Left cardiac atrium (tissue), 4 donors: ENCODE measurements at regions not wholly inside any gene's neighbourhood (a gene's known extent, or its start where the extent isn't known, plus 50 kb on each side); places are given as distances from the start of the nearest gene placed in this dataset.

Source experiments
- ATAC-seq, 2 donors: fragments of 200-7000 bp; cut with Tn5 transposase; one replicate each; pipeline ENCODE4 v1.9.1; 2020; ENCODE audit warnings: mild to moderate bottlenecking in 2 of 2, moderate library complexity in 2 of 2
- DNase-seq: peaks from one replicate; pipeline ENCODE4 v3.0.0-alpha.2; 2020
- intact Hi-C, 2 donors: fragments of 100-400 bp; cut with DNase I; formaldehyde crosslinking; loops; one replicate each; pipeline versions ENCODE4 v1.14.1 to v1.15.1; 2022 to 2023
- donor health status: DM: no; HTN: yes; CAD: no.
- donor health status: DM: no; HTN: yes; CAD: no; lungs with severe emphysema.
- donor health status: DM: yes; HTN: yes; CAD: no.
- donor health status: Dilated cardiomyopathy.

GRCh38 chr3:115415246-115415996, 207.9 kb upstream of the GAP43 start:
- intact Hi-C loops, result no loop called here
- DNase-seq (no peak), ATAC-seq (no peak)

GRCh38 chr3:115418583-115418982, 204.7 kb upstream of the GAP43 start:
- ATAC-seq, result no peak
- intact Hi-C loops, result no loop called here

GRCh38 chr3:115420086-115420485, 203.2 kb upstream of the GAP43 start:
- no peak for DNase-seq
- no peak for ATAC-seq
- intact Hi-C loops, result no loop called here

More at GRCh38 chr3:115418583-115418982, 204.7 kb upstream of the GAP43 start:
- DNase-seq, result no peak

- ATAC-seq (no peak), DNase-seq (no peak)
- intact Hi-C loops, result no loop called here
Measured at GRCh38 chr3:115423170-115423569, 200.1 kb upstream of the GAP43 start.

GRCh38 chr3:115428841-115429240, 194.5 kb upstream of the GAP43 start:
- intact Hi-C loops, result no loop called here
- ATAC-seq (peak in 1 of 2 donors; percentile 47), DNase-seq (no peak)

GRCh38 chr3:115436767-115437301, 186.5 kb upstream of the GAP43 start:
- DNase-seq (no peak), ATAC-seq (peak in 1 of 2 donors; percentile 84)
- intact Hi-C loops, result loop anchor here in 1 of 2 donors (10.0 kb wide), 1 partner anchor 212 kb away; no protein-coding TSS in a partner anchor

- no peak for DNase-seq
- ATAC-seq, result no peak
- intact Hi-C loops, result loop anchor here in 1 of 2 donors (10.0 kb wide), 1 partner anchor 214 kb away; no protein-coding TSS in a partner anchor
Measured at GRCh38 chr3:115438799-115439198, 184.5 kb upstream of the GAP43 start.

GRCh38 chr3:115445559-115445958, 177.8 kb upstream of the GAP43 start:
- no peak for ATAC-seq
- intact Hi-C loops, result no loop called here
- DNase-seq, result no peak

GRCh38 chr3:115448851-115449250, 174.5 kb upstream of the GAP43 start:
- ATAC-seq (no peak), DNase-seq (no peak)
- intact Hi-C loops, result no loop called here

- DNase-seq (no peak), ATAC-seq (no peak)
- intact Hi-C loops, result no loop called here
Measured at GRCh38 chr3:115450036-115450435, 173.3 kb upstream of the GAP43 start.

GRCh38 chr3:115464036-115464435, 159.3 kb upstream of the GAP43 start:
- no peak for ATAC-seq
- no peak for DNase-seq
- intact Hi-C loops, result no loop called here

- intact Hi-C loops, result no loop called here
- ATAC-seq, result no peak
- DNase-seq, result no peak
Measured at GRCh38 chr3:115469649-115470048, 153.7 kb upstream of the GAP43 start.

GRCh38 chr3:115470254-115470653, 153.1 kb upstream of the GAP43 start:
- DNase-seq (no peak), ATAC-seq (no peak)
- intact Hi-C loops, result no loop called here

GRCh38 chr3:115475178-115476041, 147.9 kb upstream of the GAP43 start:
- no peak for ATAC-seq
- no peak for DNase-seq

GRCh38 chr3:115476472-115476871, 146.8 kb upstream of the GAP43 start:
- intact Hi-C loops, result no loop called here
- ATAC-seq (no peak), DNase-seq (no peak)

More at GRCh38 chr3:115475178-115476041, 147.9 kb upstream of the GAP43 start:
- intact Hi-C loops, result no loop called here

- no peak for DNase-seq
- no peak for ATAC-seq
- intact Hi-C loops, result no loop called here
Measured at GRCh38 chr3:115478359-115478758, 145.0 kb upstream of the GAP43 start.

GRCh38 chr3:115486880-115487279, 136.4 kb upstream of the GAP43 start:
- ATAC-seq, result no peak
- intact Hi-C loops, result no loop called here
- no peak for DNase-seq

GRCh38 chr3:115487968-115488367, 135.3 kb upstream of the GAP43 start:
- DNase-seq, result no peak
- intact Hi-C loops, result no loop called here
- no peak for ATAC-seq

- DNase-seq, result no peak
- intact Hi-C loops, result no loop called here
- no peak for ATAC-seq
Measured at GRCh38 chr3:115488409-115488808, 134.9 kb upstream of the GAP43 start.

- DNase-seq, result no peak
- no peak for ATAC-seq
- intact Hi-C loops, result no loop called here
Measured at GRCh38 chr3:115494826-115495225, 128.5 kb upstream of the GAP43 start.
